Endothelial cell of umbilical vein (primary cell): ENCODE measurements at regions not wholly inside any gene's neighbourhood (a gene's known extent, or its start where the extent isn't known, plus 50 kb on each side); places are given as distances from the start of the nearest gene placed in this dataset.

Source experiments
- CTCF ChIP-seq, 2 donors: IDR thresholded peaks; 1 replicate in 1 of 2; 2 replicates in 1 of 2; pipeline ENCODE4 v1.5.1; 2011; ENCODE audit warnings: low read length in 2 of 2, mild to moderate bottlenecking in 2 of 2, moderate library complexity in 2 of 2, control low read depth in 1 of 2, inconsistent platforms in 1 of 2, low read depth in 1 of 2; ENCODE audit not compliant: insufficient read depth in 1 of 2; ENCODE audit errors: extremely low read depth in 1 of 2
- EZH2 ChIP-seq: IDR thresholded peaks from 2 replicates; pipeline ENCODE4 v1.6.1; 2012; ENCODE audit warnings: borderline replicate concordance, low read depth, mild to moderate bottlenecking, moderate library complexity, low read length, inconsistent platforms; ENCODE audit not compliant: severe bottlenecking
- FOS ChIP-seq: IDR thresholded peaks from 2 replicates; pipeline ENCODE4 v1.6.1; 2011; ENCODE audit warnings: mild to moderate bottlenecking, low read length, moderate library complexity, borderline replicate concordance; ENCODE audit not compliant: insufficient read depth
- JUN ChIP-seq: IDR thresholded peaks from 2 replicates; pipeline ENCODE4 v1.6.1; 2011; ENCODE audit warnings: borderline replicate concordance, low read depth; ENCODE audit not compliant: insufficient read length, insufficient read depth
- MAX ChIP-seq: IDR thresholded peaks from 2 replicates; pipeline ENCODE4 v1.6.1; 2011; ENCODE audit not compliant: insufficient read depth, insufficient read length
- POLR2A ChIP-seq: IDR thresholded peaks from 2 replicates; pipeline ENCODE4 v1.6.1; 2012; ENCODE audit warnings: low read depth, mild to moderate bottlenecking, control low read depth, low read length

DNA sequence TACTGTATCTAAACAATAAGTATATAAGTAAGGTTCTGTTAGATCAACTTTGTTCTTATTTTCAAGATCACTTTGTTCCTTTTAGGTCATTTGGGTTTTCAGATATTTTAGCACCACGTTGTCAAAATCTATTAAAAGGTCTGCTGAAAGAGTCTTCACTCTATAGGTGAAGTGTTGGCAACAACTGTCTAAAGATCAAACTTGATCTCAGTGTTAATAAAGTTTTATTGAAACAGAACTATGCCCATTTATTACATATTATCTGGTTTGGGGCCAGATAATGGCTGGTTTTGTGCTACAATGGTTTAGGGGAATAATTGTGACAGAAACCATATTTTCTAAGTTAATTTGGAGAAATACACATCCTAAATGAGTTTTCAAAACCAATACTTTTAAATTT lies 478.9 kb upstream of the GRM3 start:
- no peak for TF ChIP-seq JUN
- TF ChIP-seq CTCF (IDR thresholded peaks at IDR 0.05; ENCODE audit: extremely low read depth in 1 of 2, insufficient read depth in 1 of 2, low read depth in 1 of 2, low read length in 2 of 2) = no peak
- no peak for TF ChIP-seq POLR2A
- no peak for TF ChIP-seq MAX
- TF ChIP-seq FOS = no peak
- no peak for TF ChIP-seq EZH2
